SU-DHL-6 (cell line): ENCODE measurements at regions not wholly inside any gene's neighbourhood (a gene's known extent, or its start where the extent isn't known, plus 50 kb on each side); places are given as distances from the start of the nearest gene placed in this dataset.
"Not testable (repeated sequence)": the region's sequence is repeated elsewhere in the genome, so short reads cannot be mapped to it uniquely, and the experiment has no call there.

ENCODE experiments used
- H2AFZ ChIP-seq: fragments of 200-600 bp; sonication (generic); 2 replicates; pipeline ENCODE4 v1.6.1; 2014; ENCODE audit warnings: low read depth, mild to moderate bottlenecking, moderate library complexity, mixed read lengths, antibody characterized with exemption, low read length; ENCODE audit not compliant: severe bottlenecking
- H3F3A ChIP-seq: fragments of 200-600 bp; shearing (Covaris generic); 2 replicates; pipeline ENCODE4 v1.6.0; 2016; ENCODE audit warnings: antibody characterized with exemption, mild to moderate bottlenecking; ENCODE audit not compliant: insufficient read depth
- H3K27ac ChIP-seq: fragments of 200-600 bp; sonication (generic); 2 replicates; pipeline ENCODE4 v1.5.1; 2016; ENCODE audit warnings: low read depth, mild to moderate bottlenecking, low read length, moderate library complexity, mixed read lengths
- H3K27me3 ChIP-seq: fragments of 200-600 bp; sonication (generic), shearing (Covaris generic); 2 replicates; pipeline ENCODE4 v1.6.0; 2014; ENCODE audit warnings: mild to moderate bottlenecking, low read length
- H3K36me3 ChIP-seq: fragments of 200-600 bp; sonication (generic); 2 replicates; pipeline ENCODE4 v1.6.1; 2014; ENCODE audit warnings: mild to moderate bottlenecking, low read length, mixed read lengths
- H3K4me2 ChIP-seq: fragments of 300-600, 200-600 bp; shearing (Covaris generic), sonication (generic); 2 replicates; pipeline ENCODE4 v1.6.0; 2014; ENCODE audit warnings: low read length, low read depth, mild to moderate bottlenecking; ENCODE audit not compliant: poor library complexity, severe bottlenecking
- H3K4me3 ChIP-seq: fragments of 200-600 bp; sonication (generic); 2 replicates; pipeline ENCODE4 v1.5.1; 2014; ENCODE audit warnings: antibody characterized with exemption, low read length, mild to moderate bottlenecking, mixed read lengths; ENCODE audit not compliant: insufficient read depth, poor library complexity, severe bottlenecking
- H3K79me2 ChIP-seq: fragments of 200-600 bp; sonication (generic); 2 replicates; pipeline ENCODE4 v1.6.1; 2014; ENCODE audit warnings: mild to moderate bottlenecking, low read length, moderate library complexity; ENCODE audit not compliant: insufficient read depth
- H3K9ac ChIP-seq: fragments of 200-600 bp; sonication (generic); 2 replicates; pipeline ENCODE4 v1.7.0; 2014; ENCODE audit warnings: mild to moderate bottlenecking, low read length
- H3K9me2 ChIP-seq: fragments of 200-600 bp; sonication (generic); replicated peaks from 2 replicates; pipeline ENCODE4 v1.6.1; 2014; ENCODE audit warnings: low read length; ENCODE audit not compliant: insufficient read depth
- H3K9me3 ChIP-seq: fragments of 200-600 bp; sonication (generic); 2 replicates; pipeline ENCODE4 v1.6.1; 2014; ENCODE audit warnings: low read length, mixed read lengths; ENCODE audit not compliant: insufficient read depth
- H4K20me1 ChIP-seq: fragments of 200-600 bp; sonication (generic); 2 replicates; pipeline ENCODE4 v1.6.1; 2014; ENCODE audit warnings: low read depth, mild to moderate bottlenecking, antibody characterized with exemption, low read length, moderate library complexity, mixed read lengths
- CTCF ChIP-seq: fragments of 200-600 bp; sonication (generic); IDR thresholded peaks from one replicate; pipeline ENCODE4 v1.5.1; 2017; ENCODE audit warnings: antibody characterized with exemption, mild to moderate bottlenecking, low read length, moderate library complexity; ENCODE audit not compliant: insufficient read depth, poor library complexity, severe bottlenecking
- EZH2phosphoT487 ChIP-seq: fragments of 200-600 bp; sonication (generic), shearing (Covaris generic); conservative IDR thresholded peaks from 2 replicates; pipeline ENCODE4 v1.6.1; 2018; ENCODE audit warnings: mild to moderate bottlenecking, antibody characterized with exemption, low read length, moderate library complexity, mixed read lengths

GRCh38 chr14:105902131-105902898 is 375.9 kb downstream of the TMEM121 start:
- Histone ChIP-seq H2AFZ (no peak overlapping the region), H3F3A (no peaks in the 10 kb centered on the region), H3K9me2 (no peaks in the 10 kb centered on the region), H3K36me3 (no peaks in the 10 kb centered on the region), H3K4me3 (no peak overlapping the region), H3K27ac (no peak overlapping the region), H3K4me2 (no peak overlapping the region), H3K27me3 (no peaks in the 10 kb centered on the region), H3K9me3 (no peaks in the 10 kb centered on the region), H3K9ac (no peak overlapping the region), H3K79me2 (no peaks in the 10 kb centered on the region), H4K20me1 (no peaks in the 10 kb centered on the region)
- TF ChIP-seq EZH2phosphoT487 (no peak), CTCF (no peak)

DNA sequence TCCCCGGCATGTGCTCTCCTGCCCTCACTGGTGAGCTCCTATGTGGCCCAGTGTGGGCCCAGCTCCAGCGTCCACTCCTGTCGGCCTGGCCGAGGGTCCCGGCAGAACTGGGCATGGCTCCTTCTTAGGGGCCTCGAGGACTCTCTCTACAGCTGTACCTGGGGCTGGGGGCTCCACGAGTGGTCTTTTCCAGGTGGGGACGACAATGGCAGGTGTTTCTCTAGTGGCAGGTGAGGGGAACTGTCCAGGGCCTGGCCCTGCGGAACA is 376.4 kb downstream of the TMEM121 start:
- H3F3A ChIP-seq, H3K27ac ChIP-seq, H3K4me3 ChIP-seq, H3K9me3 ChIP-seq, H3K36me3 ChIP-seq, H3K9me2 ChIP-seq, H3K79me2 ChIP-seq, H4K20me1 ChIP-seq, H3K27me3 ChIP-seq, H3K9ac ChIP-seq, H2AFZ ChIP-seq, H3K4me2 ChIP-seq: not testable (repeated sequence)

- Histone ChIP-seq H3K9me2 (no peaks in the 10 kb centered on the region), H3K9me3 (no peaks in the 10 kb centered on the region), H3K4me2 (no peak overlapping the region), H3F3A (no peaks in the 10 kb centered on the region), H3K27ac (no peak overlapping the region), H3K27me3 (no peaks in the 10 kb centered on the region), H3K36me3 (no peaks in the 10 kb centered on the region), H4K20me1 (no peaks in the 10 kb centered on the region), H3K9ac (no peak overlapping the region), H3K4me3 (no peak overlapping the region), H2AFZ (no peak overlapping the region), H3K79me2 (no peaks in the 10 kb centered on the region)
- TF ChIP-seq CTCF, result no peak
- TF ChIP-seq EZH2phosphoT487, result no peak
Observed at GRCh38 chr14:105903971-105904370, 377.6 kb downstream of the TMEM121 start.

GRCh38 chr14:105904379-105904778 is 378.0 kb downstream of the TMEM121 start:
- H3K9ac ChIP-seq, result no peak overlapping the region
- H3K4me2 ChIP-seq, result no peak overlapping the region
- no peaks in the 10 kb centered on the region for H3F3A ChIP-seq
- no peaks in the 10 kb centered on the region for H3K9me2 ChIP-seq
- H3K79me2 ChIP-seq, result no peaks in the 10 kb centered on the region
- H3K9me3 ChIP-seq, result no peaks in the 10 kb centered on the region
- no peak overlapping the region for H2AFZ ChIP-seq
- no peaks in the 10 kb centered on the region for H3K36me3 ChIP-seq
- H3K27ac ChIP-seq, result no peak overlapping the region
- no peak overlapping the region for H3K4me3 ChIP-seq
- no peaks in the 10 kb centered on the region for H3K27me3 ChIP-seq
- no peak for TF ChIP-seq CTCF
- TF ChIP-seq EZH2phosphoT487, result no peak
- H4K20me1 ChIP-seq, result no peaks in the 10 kb centered on the region
